HEK293T (cell line): ENCODE measurements at regions not wholly inside any gene's neighbourhood (a gene's known extent, or its start where the extent isn't known, plus 50 kb on each side); places are given as distances from the start of the nearest gene placed in this dataset.

ENCODE experiments used
- BHLHE40 ChIP-seq: fragments of 450-650 bp; IDR thresholded peaks from 2 replicates; pipeline ENCODE4 v1.6.1; 2016; ENCODE audit warnings: mild to moderate bottlenecking, moderate library complexity, borderline replicate concordance
- FOXM1 ChIP-seq: fragments of 450-650 bp; IDR thresholded peaks from 2 replicates; pipeline ENCODE4 v1.6.1; 2017; ENCODE audit warnings: mild to moderate bottlenecking, borderline replicate concordance

DNA sequence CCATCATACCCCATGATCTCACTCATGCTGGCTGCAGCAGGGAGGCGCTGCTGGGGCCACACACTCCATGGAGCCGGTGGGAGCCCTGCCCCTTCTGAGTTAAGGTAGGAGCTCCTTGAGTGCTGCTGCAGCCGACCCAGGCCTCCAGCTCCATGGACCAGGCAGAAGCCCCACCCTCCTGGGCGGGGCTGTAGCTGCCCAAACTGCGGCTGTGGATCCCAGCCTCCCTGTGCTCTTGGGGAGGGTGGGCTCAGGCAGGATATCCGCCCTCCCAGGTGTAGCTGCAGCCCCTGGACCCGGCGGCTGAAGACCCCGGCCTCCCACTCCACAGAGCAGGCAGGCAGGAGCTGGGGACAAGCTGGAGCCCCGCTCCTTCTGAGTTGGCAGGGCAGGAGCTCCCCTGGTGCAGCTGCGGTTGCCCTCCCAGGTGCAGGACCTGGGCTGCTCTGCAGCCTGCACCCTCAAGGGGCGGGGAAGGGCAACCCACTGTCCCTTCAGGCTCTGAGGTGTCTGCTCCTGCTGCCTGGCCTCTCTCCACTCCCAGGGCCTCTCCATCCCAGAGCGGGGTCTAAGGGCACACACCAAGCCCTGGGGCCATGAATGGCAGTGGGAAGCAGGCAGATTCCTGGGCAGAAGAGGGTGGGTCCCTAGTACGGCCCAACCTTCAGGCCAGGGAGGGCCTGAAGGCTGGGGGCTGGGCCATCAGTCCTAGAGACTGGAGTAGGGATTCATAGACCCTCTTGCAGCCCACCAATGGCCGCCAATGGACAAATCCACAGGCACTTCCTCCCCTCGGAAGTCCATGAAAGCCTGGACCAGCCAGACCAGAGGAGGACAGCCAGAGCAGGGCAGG, 466.1 kb downstream of the DTHD1 start:
- TF ChIP-seq FOXM1 (no peak), BHLHE40 (no peak)
